ENCODE measurements at regions not wholly inside any gene's neighbourhood (a gene's known extent, or its start where the extent isn't known, plus 50 kb on each side); places are given as distances from the start of the nearest gene placed in this dataset.
"Not testable (repeated sequence)": the region's sequence is repeated elsewhere in the genome, so short reads cannot be mapped to it uniquely, and the experiment has no call there.

GRCh38 chr6:125354649-125355048 lies 52.9 kb upstream of the HDDC2 start:
- FAIRE-seq = no peak
- DNase-seq (ENCODE audit: low spot score in 2 of 2) = no peak

- DNase-seq (ENCODE audit: low spot score in 2 of 2) (no peak), FAIRE-seq (no peak)
Observed at GRCh38 chr6:125356884-125357283, 55.1 kb upstream of the HDDC2 start.

- DNase-seq (ENCODE audit: low spot score in 2 of 2) (no peak), FAIRE-seq (no peak)
Observed at GRCh38 chr6:125357515-125358256, 55.9 kb upstream of the HDDC2 start.

- FAIRE-seq (no peak), DNase-seq (ENCODE audit: low spot score in 2 of 2) (no peak)
Observed at GRCh38 chr6:125358898-125359297, 57.1 kb upstream of the HDDC2 start.

GRCh38 chr6:125361868-125362267 lies 60.1 kb upstream of the HDDC2 start:
- no peak for DNase-seq (ENCODE audit: low spot score in 2 of 2)
- FAIRE-seq = no peak

GRCh38 chr6:125363039-125363823 lies 61.5 kb upstream of the HDDC2 start:
- peak in 1 of 2 donors; percentile 33 for DNase-seq (ENCODE audit: low spot score in 2 of 2)
- FAIRE-seq = no peak

GRCh38 chr6:125363824-125364165 lies 62.0 kb upstream of the HDDC2 start:
- no peak for DNase-seq (ENCODE audit: low spot score in 2 of 2)
- FAIRE-seq = no peak

GRCh38 chr6:125365230-125365629 lies 63.5 kb upstream of the HDDC2 start:
- FAIRE-seq (no peak), DNase-seq (ENCODE audit: low spot score in 2 of 2) (no peak)

GRCh38 chr6:125367036-125367782 lies 65.4 kb upstream of the HDDC2 start:
- no peak for DNase-seq (ENCODE audit: low spot score in 2 of 2)

GRCh38 chr6:125370343-125370742 lies 68.6 kb upstream of the HDDC2 start:
- no peak for FAIRE-seq
- DNase-seq (ENCODE audit: low spot score in 2 of 2) = no peak

More at GRCh38 chr6:125367036-125367782, 65.4 kb upstream of the HDDC2 start:
- no peak for FAIRE-seq

GRCh38 chr6:125375013-125375412 lies 73.2 kb upstream of the HDDC2 start:
- DNase-seq (ENCODE audit: low spot score in 2 of 2) = no peak
- no peak for FAIRE-seq

GRCh38 chr6:125375821-125376220 lies 74.1 kb upstream of the HDDC2 start:
- no peak for DNase-seq (ENCODE audit: low spot score in 2 of 2)
- no peak for FAIRE-seq

- DNase-seq (ENCODE audit: low spot score in 2 of 2) (no peak), FAIRE-seq (no peak)
Observed at GRCh38 chr6:125377621-125378020, 75.9 kb upstream of the HDDC2 start.

GRCh38 chr6:125379174-125379573 lies 77.4 kb upstream of the HDDC2 start:
- FAIRE-seq (no peak), DNase-seq (ENCODE audit: low spot score in 2 of 2) (no peak)

- no peak for FAIRE-seq
- no peak for DNase-seq (ENCODE audit: low spot score in 2 of 2)
Observed at GRCh38 chr6:125380474-125380873, 78.7 kb upstream of the HDDC2 start.

- DNase-seq (ENCODE audit: low spot score in 2 of 2); FAIRE-seq: not testable (repeated sequence)
Observed at GRCh38 chr6:125386337-125386736, 84.6 kb upstream of the HDDC2 start.

- no peak for FAIRE-seq
Observed at GRCh38 chr6:125392682-125393081, 90.9 kb upstream of the HDDC2 start.

GRCh38 chr6:125393449-125393858 lies 91.7 kb upstream of the HDDC2 start:
- FAIRE-seq = no peak
- DNase-seq (ENCODE audit: low spot score in 2 of 2) = no peak

More at GRCh38 chr6:125392682-125393081, 90.9 kb upstream of the HDDC2 start:
- DNase-seq (ENCODE audit: low spot score in 2 of 2) = no peak

GRCh38 chr6:125406741-125407140 lies 105.0 kb upstream of the HDDC2 start:
- DNase-seq (ENCODE audit: low spot score in 2 of 2) = no peak
- no peak for FAIRE-seq

- FAIRE-seq (no peak), DNase-seq (ENCODE audit: low spot score in 2 of 2) (no peak)
Observed at GRCh38 chr6:125414507-125414906, 112.7 kb upstream of the HDDC2 start.

GRCh38 chr6:125415913-125416312 lies 114.1 kb upstream of the HDDC2 start:
- DNase-seq (ENCODE audit: low spot score in 2 of 2) = no peak

More at GRCh38 chr6:125415913-125416312, 114.1 kb upstream of the HDDC2 start:
- FAIRE-seq = no peak

All from frontal cortex (tissue), 3 donors.